Esophagus muscularis mucosa (tissue), 4 donors: ENCODE measurements at regions not wholly inside any gene's neighbourhood (a gene's known extent, or its start where the extent isn't known, plus 50 kb on each side); places are given as distances from the start of the nearest gene placed in this dataset.

Source experiments
- CTCF ChIP-seq, 3 experiments: fragments of 200-600 bp in 2 of 3; fragments of 450-650 bp in 1 of 3; sonication (generic) in 2 of 3; IDR thresholded peaks; one replicate each; pipeline ENCODE4 v1.5.1; 2017 to 2019; ENCODE audit warnings: antibody characterized with exemption in 3 of 3, mild to moderate bottlenecking in 2 of 3, moderate library complexity in 1 of 3
- EP300 ChIP-seq: sonication (generic); formaldehyde crosslinking; IDR thresholded peaks from one replicate; pipeline ENCODE4 v1.6.1; 2017; ENCODE audit warnings: antibody characterized with exemption
- POLR2A ChIP-seq: fragments of 450-650 bp; IDR thresholded peaks from one replicate; pipeline ENCODE4 v1.6.1; 2017; ENCODE audit warnings: antibody characterized with exemption, moderate library complexity, mild to moderate bottlenecking, low read depth
- POLR2AphosphoS5 ChIP-seq, 2 donors: sonication (generic); formaldehyde crosslinking; IDR thresholded peaks; one replicate each; pipeline ENCODE4 v1.6.1; 2017; ENCODE audit warnings: antibody characterized with exemption in 2 of 2

- TF ChIP-seq CTCF (IDR thresholded peaks at IDR 0.05) (no peak), POLR2AphosphoS5 (IDR thresholded peaks at IDR 0.05) (no peak), EP300 (no peak), POLR2A (no peak)
These were observed 647.4 kb downstream of the NR2F2 start for GRCh38 chr15:96977886-96978285.
